CD1c-positive myeloid dendritic cell (primary cell): ENCODE measurements at regions not wholly inside any gene's neighbourhood (a gene's known extent, or its start where the extent isn't known, plus 50 kb on each side); places are given as distances from the start of the nearest gene placed in this dataset.

Source experiments
- DNase-seq: peaks from one replicate; pipeline ENCODE4 v3.0.0-alpha.2; 2016; ENCODE audit errors: extremely low spot score

- DNase-seq, result no peak
These were observed 265.6 kb downstream of the NSG2 start for GRCh38 chr5:174311121-174311520.

GRCh38 chr5:174311531-174312269, 266.2 kb downstream of the NSG2 start:
- DNase-seq, result peak; percentile 54

- DNase-seq, result no peak
These were observed 266.7 kb downstream of the NSG2 start for GRCh38 chr5:174312270-174312617.

- no peak for DNase-seq
These were observed 267.1 kb downstream of the NSG2 start for GRCh38 chr5:174312641-174313040.

- no peak for DNase-seq
These were observed 268.1 kb downstream of the NSG2 start for GRCh38 chr5:174313615-174314014.

- no peak for DNase-seq
These were observed 268.8 kb downstream of the NSG2 start for GRCh38 chr5:174314261-174314660.

GRCh38 chr5:174315471-174315870, 270.0 kb downstream of the NSG2 start:
- DNase-seq, result no peak

- no peak for DNase-seq
These were observed 270.4 kb downstream of the NSG2 start for GRCh38 chr5:174315871-174316270.

GRCh38 chr5:174316326-174316725, 270.8 kb downstream of the NSG2 start:
- no peak for DNase-seq

- DNase-seq, result no peak
These were observed 271.9 kb downstream of the NSG2 start for GRCh38 chr5:174317256-174317894.

- no peak for DNase-seq
These were observed 273.1 kb downstream of the NSG2 start for GRCh38 chr5:174318578-174318977.

GRCh38 chr5:174319551-174319950, 274.0 kb downstream of the NSG2 start:
- DNase-seq, result no peak

GRCh38 chr5:174320051-174320450, 274.5 kb downstream of the NSG2 start:
- no peak for DNase-seq

GRCh38 chr5:174323878-174324281, 278.4 kb downstream of the NSG2 start:
- peak; percentile 9 for DNase-seq

GRCh38 chr5:174324680-174325079, 279.2 kb downstream of the NSG2 start:
- DNase-seq, result no peak

GRCh38 chr5:174325431-174325830, 279.9 kb downstream of the NSG2 start:
- no peak for DNase-seq

- DNase-seq, result no peak
These were observed 280.5 kb downstream of the NSG2 start for GRCh38 chr5:174325961-174326360.

- DNase-seq, result no peak
These were observed 280.9 kb downstream of the NSG2 start for GRCh38 chr5:174326372-174326771.

GRCh38 chr5:174327317-174327864, 281.9 kb downstream of the NSG2 start:
- DNase-seq, result peak; percentile 44

GRCh38 chr5:174327896-174328295, 282.4 kb downstream of the NSG2 start:
- DNase-seq, result no peak

- DNase-seq, result no peak
These were observed 283.3 kb downstream of the NSG2 start for GRCh38 chr5:174328631-174329299.

GRCh38 chr5:174329738-174330137, 284.2 kb downstream of the NSG2 start:
- no peak for DNase-seq
